ENCODE measurements at regions not wholly inside any gene's neighbourhood (a gene's known extent, or its start where the extent isn't known, plus 50 kb on each side); places are given as distances from the start of the nearest gene placed in this dataset.

- TF ChIP-seq SUZ12 (IDR thresholded peaks at IDR 0.05; ENCODE audit: extremely low read depth, insufficient read depth, insufficient read length) (no peak), YY1 (IDR thresholded peaks at IDR 0.05; ENCODE audit: insufficient read depth, insufficient read length) (no peak), ZNF274 (IDR thresholded peaks at IDR 0.05; ENCODE audit: low read depth, low read length) (no peak)
Measured at GRCh38 chr3:139113993-139114375, 69.3 kb upstream of the PRR23C start.
